ENCODE measurements at regions not wholly inside any gene's neighbourhood (a gene's known extent, or its start where the extent isn't known, plus 50 kb on each side); places are given as distances from the start of the nearest gene placed in this dataset.
A peak's percentile ranks its signal among the peaks of the same experiment; 100 is the strongest.

DNA sequence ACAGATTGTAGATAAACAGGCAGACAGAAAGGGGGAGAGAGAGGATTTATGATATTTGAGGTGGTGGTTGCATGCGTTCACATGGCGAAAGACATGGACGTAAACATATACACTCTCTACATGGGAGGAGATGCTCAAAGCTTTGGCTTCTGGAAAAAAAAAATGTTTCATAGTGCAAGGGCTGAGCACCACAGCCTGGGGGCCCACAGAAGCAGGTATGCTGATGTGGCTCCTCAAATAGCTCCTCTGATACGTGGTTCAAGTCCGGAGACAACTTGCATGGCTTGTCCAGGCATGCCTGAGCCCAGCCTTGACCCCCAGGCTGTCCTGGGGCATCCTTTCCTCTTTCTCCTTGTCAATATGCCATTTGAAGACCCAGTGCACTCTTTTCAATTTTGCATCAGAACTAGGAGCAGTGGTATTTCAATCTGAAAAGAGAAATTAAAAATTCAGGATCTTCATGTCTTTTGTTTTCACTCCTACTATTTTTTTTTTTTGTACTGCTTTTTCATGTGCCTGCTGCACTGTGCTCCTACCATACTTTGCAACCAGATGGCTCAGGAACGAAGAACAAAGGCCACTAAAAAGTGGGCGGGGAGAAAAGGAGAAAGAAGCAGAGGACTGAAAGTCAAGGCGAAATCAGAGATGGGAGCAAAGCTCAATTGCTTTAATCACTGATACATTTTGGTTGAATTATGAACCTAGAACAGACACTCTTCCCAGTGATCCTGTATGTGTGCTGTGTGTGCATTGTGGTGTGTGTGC lies 495.7 kb upstream of the TCF4 start:
- peak; percentile 4 to 14 for DNase-seq (ENCODE audit: low read depth in 2 of 2)

DNA sequence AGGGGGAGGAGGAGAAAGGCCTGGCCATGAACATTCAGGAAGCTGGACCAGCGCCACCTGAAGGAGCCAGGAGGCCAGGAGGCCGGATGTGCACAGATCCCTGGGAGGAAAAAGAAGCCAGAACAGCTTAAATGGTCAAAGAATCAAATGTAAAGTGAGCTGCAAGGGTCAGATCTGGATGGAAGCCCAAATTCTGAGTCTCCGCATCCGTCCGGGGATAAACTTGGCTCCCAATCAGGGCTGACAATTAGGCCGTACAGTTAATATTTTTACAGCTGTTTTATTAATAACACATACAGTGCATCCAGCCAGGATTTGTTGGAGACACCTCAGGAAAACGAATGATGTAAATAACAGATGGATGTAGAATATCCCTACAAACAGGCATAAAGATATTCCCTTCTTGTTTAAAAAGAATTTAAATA lies 495.1 kb upstream of the TCF4 start:
- DNase-seq (ENCODE audit: low read depth in 2 of 2): peak; percentile 88 to 92

DNA sequence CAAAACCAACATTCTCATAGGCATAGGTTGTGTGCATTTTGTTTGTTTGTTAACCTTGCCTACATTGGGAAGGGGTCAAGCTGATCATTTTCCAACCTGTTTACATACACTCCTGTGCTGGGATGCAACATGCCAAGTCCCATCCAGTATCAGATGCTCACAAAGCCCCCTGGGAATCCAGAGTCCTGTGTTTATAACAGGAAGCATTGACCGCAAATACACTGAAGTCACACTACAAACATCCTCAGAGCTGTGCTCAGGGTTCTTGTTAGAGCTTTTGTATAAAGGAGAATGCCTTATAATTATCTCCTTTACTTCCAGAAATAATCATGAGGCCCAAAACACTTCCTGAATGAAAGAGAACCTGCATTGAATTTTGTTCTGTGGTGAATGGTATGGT lies 488.7 kb upstream of the TCF4 start:
- no peak for DNase-seq (ENCODE audit: low read depth in 2 of 2)

DNA sequence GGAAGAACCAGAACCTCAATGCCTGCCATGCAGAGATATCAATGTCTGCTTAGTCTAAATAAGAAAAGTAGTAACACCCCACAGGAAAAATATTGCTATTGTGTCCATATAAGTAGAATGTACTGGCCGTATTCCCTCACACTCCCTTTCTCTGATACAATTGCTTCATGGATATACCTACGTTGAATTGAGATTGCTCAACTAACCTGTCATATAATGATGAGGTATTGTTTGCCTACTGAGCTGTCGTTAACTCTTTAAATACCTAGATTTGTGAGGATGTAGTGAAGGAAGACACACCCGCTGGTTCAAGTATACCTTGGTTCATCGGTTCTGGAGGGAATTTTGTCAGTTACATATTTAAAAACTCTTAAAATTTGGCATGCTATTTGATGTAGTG lies 480.7 kb upstream of the TCF4 start:
- no peak for DNase-seq (ENCODE audit: low read depth in 2 of 2)

DNA sequence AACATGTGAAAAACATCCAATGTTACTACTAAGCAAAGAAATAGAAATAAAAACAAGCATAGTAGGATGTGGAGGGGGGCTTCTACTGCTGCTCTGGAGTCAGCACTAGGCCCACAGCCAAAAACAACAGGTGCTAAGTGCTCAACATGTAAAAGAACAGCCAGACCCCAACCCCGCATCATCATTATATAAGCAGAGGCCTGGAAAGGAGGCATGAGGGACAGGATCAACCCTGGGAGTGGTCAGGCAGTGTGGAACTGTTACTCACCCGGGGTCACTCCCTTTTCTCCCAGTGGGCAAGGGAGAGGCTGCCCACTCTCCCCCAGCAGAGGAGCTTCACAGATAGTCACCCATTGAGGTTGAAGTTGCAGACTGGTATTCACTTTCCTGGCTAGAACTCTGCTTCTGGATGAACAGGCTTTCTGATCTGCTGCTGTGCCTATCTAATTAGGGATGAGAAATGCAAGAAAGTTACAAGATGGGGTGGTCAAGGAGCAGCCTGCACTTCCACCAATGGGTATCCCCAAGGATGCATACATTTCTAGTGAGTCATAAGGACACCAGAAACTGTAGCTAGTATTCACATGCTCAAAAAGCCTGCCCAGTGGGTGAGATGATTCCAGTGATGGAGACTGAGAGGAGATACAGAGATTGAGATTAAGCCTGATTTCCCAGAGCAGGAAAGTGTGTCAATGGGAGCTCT lies 480.1 kb upstream of the TCF4 start:
- peak in 1 of 2 donors; percentile 3 for DNase-seq (ENCODE audit: low read depth in 2 of 2)

DNA sequence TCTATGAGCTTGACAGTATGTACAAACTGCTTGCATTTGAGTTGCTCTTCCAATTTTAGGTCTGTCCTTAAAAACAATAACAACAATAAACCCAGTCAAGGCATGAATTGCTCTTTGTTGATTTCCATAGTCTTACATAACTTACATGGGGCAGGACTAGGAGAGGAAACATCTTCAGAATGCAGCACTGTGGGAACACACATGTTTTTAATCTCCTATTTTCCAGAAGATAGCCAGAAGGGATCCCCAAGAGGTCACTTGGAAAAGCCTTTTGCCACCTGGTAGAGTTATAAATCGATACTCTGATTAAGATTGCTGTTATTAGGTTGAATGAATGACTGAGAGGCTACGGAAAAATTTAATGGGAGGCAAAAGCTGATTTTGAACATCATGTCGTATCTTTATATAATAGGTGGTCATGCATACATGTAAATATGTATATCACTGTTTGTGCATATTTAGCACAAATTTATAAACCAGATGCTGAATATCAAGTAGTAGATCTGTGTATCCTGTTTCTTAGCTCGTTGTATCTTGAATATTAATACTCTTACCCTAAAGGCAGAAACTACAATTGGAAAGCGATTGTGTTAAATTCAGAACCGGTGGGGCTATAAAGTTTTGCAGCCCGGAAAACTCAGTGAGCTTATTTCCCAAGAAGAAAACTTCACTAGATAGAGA lies 479.4 kb upstream of the TCF4 start:
- no peak for DNase-seq (ENCODE audit: low read depth in 2 of 2)

DNA sequence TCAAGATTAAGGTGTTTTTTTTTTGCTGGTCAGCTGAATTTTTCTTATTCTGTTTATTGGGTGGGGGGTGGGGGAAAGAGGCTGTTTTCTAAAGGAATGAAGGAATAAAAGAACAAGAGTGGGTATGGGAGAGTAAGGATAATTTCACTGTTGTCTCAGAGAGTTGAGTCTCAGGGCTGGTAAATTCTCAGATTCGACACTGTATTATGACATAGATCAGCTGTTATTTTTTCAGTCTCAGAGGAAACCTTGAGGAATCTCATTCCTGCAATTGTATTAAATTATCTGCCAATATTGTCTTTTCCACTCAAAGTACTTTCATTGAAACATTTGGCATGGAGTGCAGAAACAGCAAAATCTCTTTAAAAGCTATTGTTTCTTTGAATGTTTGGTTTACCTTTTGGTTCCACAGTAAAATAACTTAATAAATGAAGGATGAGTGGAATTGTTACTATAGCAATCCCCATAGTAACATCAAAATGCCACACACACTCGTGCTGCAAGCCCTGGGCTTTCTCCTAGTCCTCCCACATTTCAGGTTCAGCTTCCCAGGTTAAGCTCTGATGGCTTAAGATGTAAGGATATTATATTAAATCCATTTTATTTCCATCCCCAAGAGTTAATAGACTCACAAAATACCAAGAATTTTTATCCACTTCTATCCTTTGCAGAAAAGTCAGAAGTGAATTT lies 478.7 kb upstream of the TCF4 start:
- peak in 1 of 2 donors; percentile 17 for DNase-seq (ENCODE audit: low read depth in 2 of 2)

DNA sequence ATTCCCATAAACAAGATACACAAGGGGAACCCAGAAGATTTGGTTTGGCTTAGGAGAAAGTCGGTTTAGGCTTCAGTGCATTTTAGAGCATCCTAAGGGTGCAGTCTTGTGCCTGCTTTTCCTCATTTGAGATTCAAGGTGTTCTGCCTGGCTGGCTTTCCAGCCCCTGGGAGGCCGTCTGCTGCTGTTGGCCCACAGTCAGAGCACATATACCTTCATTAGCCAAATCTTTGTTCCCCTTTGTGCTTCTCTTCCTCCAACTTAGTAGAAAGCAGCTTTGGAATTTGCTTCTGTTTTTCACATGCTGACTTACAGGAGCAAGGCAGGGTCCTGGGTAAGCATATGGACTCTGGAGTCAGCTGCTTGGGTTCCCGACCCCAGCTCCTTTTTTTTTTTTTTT lies 477.1 kb upstream of the TCF4 start:
- DNase-seq (ENCODE audit: low read depth in 2 of 2): no peak

DNA sequence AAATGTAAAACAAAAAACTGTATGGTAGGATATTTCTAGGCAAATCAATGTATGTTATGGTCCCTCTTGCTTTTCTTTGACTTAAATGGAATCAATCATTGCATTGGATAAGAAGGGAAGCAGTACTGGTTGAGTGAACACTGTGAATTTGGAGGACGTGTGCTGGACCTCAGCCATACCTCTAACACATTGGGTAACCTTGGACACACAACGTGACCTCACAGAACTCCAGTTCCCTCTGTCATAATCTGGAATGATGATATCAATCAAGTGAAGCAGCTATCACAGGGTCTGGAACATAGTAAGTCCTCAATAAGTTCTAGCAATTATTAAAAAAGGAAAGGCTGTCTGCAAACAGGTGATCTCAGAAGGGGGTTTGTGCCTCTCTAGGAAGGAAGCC lies 474.9 kb upstream of the TCF4 start:
- DNase-seq (ENCODE audit: low read depth in 2 of 2): no peak

DNA sequence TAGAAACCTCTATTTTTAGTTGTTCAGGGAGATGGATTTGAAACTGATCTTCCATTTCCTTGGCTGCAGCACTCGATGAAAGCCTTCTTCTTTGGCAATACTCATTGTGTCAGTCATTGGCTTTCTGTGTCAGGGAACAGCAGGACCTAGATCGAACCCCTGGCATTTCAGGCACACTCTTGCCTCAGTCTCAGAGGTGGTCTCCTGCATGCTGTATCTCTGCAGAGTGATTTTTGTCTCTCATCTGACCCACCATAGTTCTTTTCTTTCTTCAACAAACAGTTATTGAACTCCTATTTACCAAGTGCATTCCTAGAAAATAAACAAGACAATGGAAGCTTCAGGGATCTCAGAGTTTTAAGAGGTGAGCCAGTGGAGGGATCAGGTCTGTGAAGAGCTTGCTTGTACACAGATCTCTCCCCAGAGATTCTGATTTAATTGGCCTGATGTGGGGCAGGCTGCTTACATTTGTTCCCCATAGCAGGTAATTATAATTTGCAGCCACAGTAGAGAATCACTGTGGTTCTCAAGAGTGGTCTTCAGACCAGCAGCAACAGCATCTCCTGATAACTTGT lies 473.1 kb upstream of the TCF4 start:
- DNase-seq (ENCODE audit: low read depth in 2 of 2): no peak

DNA sequence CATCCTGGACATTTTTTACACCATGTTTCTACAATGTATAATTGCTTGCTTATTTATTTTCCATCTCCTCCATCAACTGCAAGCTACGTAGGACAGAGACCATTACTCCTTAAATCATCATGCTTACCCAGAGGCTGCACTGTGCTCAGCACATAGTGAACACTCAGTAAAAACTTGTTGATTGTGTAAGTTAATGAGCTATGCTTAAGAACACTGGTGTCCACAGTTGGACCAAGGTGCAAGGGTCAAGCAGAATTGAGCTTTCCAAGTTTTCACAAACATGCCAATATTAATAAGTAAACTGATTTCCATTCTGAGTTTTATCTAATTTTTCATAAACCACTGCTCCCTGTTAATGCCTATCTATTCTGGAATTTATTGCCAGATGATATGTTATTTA lies 464.2 kb upstream of the TCF4 start:
- no peak for DNase-seq (ENCODE audit: low read depth in 2 of 2)

DNA sequence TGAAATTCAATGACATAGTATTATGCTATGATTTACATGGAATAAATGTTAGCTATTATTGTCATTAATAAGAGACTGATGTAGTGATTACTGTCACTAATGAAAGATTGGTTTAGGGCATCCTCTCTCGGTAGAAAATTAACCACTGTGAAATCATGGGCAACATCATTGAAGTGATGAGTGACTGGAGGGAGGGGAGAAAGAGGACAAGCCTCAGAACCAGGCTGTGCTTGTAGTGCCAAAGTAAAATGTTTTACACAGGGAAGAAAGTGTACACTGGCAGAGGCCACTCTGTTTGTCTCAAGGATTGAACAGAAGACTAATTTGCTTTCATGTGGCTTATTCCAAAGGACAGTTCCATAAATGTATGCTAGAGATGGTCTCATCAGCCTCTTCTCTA lies 456.2 kb upstream of the TCF4 start:
- no peak for DNase-seq (ENCODE audit: low read depth in 2 of 2)

DNA sequence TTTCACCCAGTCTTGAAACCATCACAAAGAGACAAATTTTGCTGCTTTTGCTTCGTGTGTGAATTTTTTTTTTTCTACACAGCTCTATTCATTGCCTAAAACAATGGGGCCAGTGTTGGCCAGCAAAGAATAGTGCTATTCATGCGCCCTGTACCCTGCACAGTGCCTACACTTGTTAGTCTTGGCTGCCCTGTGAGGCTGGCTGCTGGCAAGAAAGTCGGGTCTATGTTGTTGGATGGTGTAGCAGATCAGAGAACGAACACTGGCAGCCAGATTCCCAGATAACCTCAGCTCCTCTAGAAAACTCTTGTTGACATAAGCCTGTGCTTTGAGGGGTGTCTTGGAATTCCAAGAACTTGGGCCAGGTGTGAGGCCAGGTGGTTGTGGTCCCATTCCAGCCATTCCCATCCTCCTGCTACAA lies 455.7 kb upstream of the TCF4 start:
- peak in 1 of 2 donors; percentile 78 for DNase-seq (ENCODE audit: low read depth in 2 of 2)

DNA sequence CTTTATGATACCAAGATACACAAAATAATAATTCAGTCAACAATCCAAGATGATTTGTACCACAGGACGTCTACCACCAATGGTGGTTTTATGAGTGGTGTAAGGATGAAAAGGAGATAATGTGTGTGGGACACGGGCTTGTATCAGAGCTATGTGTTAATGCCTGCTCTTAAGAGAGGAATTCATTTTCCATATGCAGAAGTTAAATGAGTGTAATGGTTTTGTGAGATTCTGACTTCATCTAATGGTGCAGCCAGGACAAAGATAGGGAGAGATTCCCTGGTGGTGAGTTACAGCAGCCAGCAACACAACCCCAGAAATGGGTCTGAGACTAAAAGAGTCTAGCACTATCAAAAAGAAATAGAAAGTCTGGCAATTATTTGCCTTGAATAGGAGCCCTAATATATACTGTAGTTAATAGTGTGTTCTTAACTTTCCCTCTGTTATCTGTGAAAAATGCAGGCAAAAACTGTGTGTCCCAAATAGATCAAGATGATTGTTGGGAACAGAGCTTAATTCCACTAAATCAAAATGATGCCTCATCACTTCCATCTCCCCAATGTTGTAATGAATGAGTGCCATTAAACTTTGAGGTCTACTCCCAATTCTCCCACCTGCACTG lies 455.0 kb upstream of the TCF4 start:
- no peak for DNase-seq (ENCODE audit: low read depth in 2 of 2)

DNA sequence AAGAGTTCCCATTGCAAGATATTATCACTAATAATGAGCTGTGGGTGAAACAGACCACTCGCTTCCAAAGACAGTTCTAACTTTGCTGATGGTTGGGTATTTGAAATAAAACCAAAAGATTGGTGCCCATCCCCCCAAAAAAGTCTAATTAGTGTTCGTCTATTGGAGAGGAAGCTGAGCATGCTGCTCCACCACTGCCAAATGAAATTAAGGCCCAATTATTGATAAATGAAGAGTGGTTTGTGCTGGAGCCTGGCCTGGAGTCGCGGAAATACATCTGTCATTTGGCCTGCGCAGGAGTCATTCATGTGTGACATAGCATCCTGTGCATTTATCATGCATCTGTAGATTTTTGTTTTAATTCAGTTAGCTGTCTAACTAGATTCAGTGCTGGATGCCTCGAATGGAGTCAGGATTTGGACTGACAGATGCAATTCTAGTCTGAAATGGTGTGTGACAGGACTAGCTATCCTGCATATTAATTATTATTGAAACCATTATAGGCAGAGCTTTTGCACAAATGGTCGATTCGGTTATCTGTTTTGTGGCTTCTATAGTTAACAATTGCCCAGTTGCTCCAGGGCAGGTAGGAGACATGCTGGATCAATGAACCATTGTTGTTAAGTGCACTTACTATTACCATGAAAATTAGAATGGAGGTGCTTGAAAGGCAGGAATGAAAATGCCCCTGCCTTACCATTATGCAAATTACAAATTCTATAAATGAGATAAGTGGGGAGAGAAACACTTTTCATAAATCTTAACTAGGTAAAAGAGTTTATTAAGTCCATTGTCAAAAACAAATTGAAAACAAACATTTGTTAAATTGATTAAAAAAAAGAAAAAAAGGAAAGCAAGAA lies 450.4 kb upstream of the TCF4 start:
- DNase-seq (ENCODE audit: low read depth in 2 of 2): no peak

DNA sequence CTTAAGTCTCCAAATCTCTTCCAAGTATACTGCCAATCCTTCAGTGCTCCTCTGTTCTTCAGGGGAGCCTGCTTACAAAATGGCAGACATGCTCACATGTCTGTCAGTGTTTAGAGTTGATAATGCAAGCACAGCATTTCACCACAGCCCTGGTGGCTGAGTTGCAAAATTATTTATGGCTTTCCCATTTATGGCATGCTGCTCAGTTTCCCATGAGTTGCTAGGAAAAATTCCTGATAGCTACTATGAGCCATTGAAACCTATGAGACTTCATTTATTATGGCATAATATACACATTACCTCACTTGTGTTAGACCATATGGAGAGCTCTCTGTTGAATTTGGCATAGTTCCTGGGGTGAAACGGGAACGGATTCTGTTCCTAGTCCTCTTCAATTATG lies 448.7 kb upstream of the TCF4 start:
- peak in 1 of 2 donors; percentile 4 for DNase-seq (ENCODE audit: low read depth in 2 of 2)

DNA sequence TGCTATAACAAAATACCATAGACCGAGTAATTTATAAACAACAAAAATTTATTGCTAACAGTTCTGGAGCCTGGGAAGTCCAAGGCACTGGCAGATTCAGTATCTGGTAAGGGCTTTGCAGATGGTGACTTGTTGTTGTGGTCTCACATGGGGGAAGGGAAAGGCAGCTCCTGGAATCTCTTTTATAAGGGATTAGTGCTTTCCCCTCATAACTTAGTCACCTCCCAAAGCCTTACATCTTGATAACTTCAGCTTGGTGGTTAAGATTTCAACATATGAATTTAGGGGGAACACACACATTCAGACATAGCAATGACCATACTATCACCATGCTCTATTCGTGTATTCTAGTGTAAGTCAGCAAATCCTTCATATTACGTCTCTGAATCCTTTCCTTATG lies 447.6 kb upstream of the TCF4 start:
- DNase-seq (ENCODE audit: low read depth in 2 of 2): no peak

DNA sequence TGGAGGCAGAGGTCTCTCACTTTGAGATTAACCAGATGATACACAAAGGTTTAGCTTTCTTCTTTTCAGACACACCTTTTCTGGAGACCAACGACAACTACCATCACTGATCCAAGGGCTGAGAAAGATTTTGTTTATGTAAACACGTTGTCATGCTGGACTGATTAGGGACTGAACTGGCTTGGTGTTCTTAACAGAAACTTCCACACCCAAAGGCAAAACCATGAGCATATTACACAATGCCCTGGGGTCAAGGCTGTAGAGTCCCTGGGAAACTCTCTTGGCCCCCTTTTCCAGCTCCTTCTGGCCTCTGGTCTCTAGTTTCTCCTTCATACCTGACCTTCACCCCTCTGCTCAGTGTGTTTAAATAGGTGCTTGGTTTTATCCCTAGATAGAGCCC lies 447.0 kb upstream of the TCF4 start:
- no peak for DNase-seq (ENCODE audit: low read depth in 2 of 2)

DNA sequence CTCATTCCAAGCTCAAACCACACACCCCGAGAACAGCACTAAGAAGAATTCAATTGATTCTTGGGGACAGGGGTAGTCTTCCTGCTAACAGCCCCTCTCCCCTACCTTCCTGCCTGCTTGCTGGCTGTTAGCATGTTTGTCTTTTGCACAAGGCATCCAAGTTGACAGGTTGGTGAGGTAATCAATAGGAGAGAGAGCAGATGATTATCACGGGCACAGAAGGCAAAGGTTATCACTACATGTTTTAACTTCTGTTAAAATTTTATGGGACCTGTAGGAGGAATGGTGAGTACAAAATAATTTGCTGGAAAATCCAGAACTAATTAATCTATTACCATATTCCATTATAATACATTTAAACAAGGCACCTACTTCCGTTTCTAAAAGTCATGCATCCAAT lies 442.1 kb upstream of the TCF4 start:
- no peak for DNase-seq (ENCODE audit: low read depth in 2 of 2)

DNA sequence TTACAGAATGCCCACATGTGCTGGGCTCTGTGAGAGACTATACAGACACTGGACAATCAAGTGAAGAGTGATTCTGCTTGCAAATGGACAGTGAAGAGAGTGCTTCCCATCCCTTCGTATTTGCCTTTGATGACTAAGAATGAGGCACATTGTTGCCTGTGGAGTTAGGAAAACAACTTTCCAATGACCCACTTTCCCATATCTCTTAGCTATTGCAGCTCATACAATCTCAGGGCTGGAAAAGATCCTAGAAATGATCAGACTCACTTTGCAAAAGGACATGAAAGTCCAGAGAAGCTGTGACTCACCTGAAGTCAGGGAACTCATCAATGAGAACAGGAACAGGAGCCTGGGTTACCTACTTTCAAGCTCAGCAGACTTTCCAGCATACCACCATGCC lies 440.5 kb upstream of the TCF4 start:
- no peak for DNase-seq (ENCODE audit: low read depth in 2 of 2)

Data from lung microvascular endothelial cell (primary cell).